GM12878 (cell line): ENCODE measurements at regions not wholly inside any gene's neighbourhood (a gene's known extent, or its start where the extent isn't known, plus 50 kb on each side); places are given as distances from the start of the nearest gene placed in this dataset.

Experiments
- ATAC-seq: fragments of 200-7000 bp; cut with Tn5 transposase; 3 replicates; pipeline ENCODE4 v1.9.1; 2020; ENCODE audit warnings: mild to moderate bottlenecking, moderate library complexity
- BruUV-seq: library from RNA; stranded (reverse); fragments of 400-500 nt; replicated peaks from 2 replicates; lab custom pipeline; 2021; lab: Mats Ljungman, UMichigan
- CTCF ChIA-PET: fragments of 300-600 bp; sonication (Branson Sonifier 250); formaldehyde crosslinking; extraction: SDS; loops from one replicate; lab custom pipeline; 2021; ENCODE audit warnings: inconsistent platforms; lab: Yijun Ruan, JAX
- POLR2A ChIA-PET: fragments of 350-600 bp; formaldehyde crosslinking; extraction: SDS; loops from one replicate; lab custom pipeline; 2021; ENCODE audit warnings: inconsistent platforms; lab: Charles Lee
- RAD21 ChIA-PET: fragments of 300-600 bp; sonication (Branson Sonifier 250); formaldehyde crosslinking; loops from one replicate; lab custom pipeline; 2023; ENCODE audit warnings: antibody characterized with exemption; ENCODE audit not compliant: unreplicated experiment; lab: Charles Lee
- SMC1A ChIA-PET: fragments of 300-600 bp; sonication (Branson Sonifier 250); formaldehyde crosslinking; loops from one replicate; lab custom pipeline; 2023; ENCODE audit not compliant: unreplicated experiment, uncharacterized antibody; lab: Charles Lee
- DNase-seq: peaks from one replicate; pipeline ENCODE4 v3.0.0-alpha.2; 2011; ENCODE audit warnings: low read depth, low spot score
- FAIRE-seq: peaks from 3 replicates; lab custom pipeline; 2011; peaks lifted over from hg19 to GRCh38; lab: Jason Lieb, UNC
- H2AFZ ChIP-seq: 2 replicates; pipeline ENCODE4 v1.6.0; 2011; ENCODE audit warnings: low read depth, low read length, control low read depth; ENCODE audit not compliant: control insufficient read depth
- H3K27ac ChIP-seq: 2 replicates; pipeline ENCODE4 v1.5.1; 2011; ENCODE audit warnings: control low read depth; ENCODE audit not compliant: control insufficient read depth, insufficient read depth
- H3K27me3 ChIP-seq, 2 experiments: replicated peaks in 1 of 2; 2 replicates each; pipeline versions ENCODE4 v1.6.0 to v1.6.1; 2011; ENCODE audit warnings: low read length in 1 of 2; ENCODE audit not compliant: control insufficient read depth in 2 of 2, insufficient read depth in 2 of 2
- H3K36me3 ChIP-seq, 2 experiments: 2 replicates each; pipeline ENCODE4 v1.5.1; 2011; ENCODE audit warnings: low read length in 1 of 2; ENCODE audit not compliant: control insufficient read depth in 2 of 2, insufficient read depth in 2 of 2
- H3K4me1 ChIP-seq: 2 replicates; pipeline ENCODE4 v1.6.1; 2011; ENCODE audit warnings: mild to moderate bottlenecking, low read length, moderate library complexity, mixed read lengths; ENCODE audit not compliant: control insufficient read depth, insufficient read depth
- H3K4me2 ChIP-seq: 2 replicates; pipeline ENCODE4 v1.6.0; 2011; ENCODE audit warnings: control low read depth; ENCODE audit not compliant: control insufficient read depth, insufficient read depth
- H3K4me3 ChIP-seq: fragments of 200-600 bp; sonication (generic); 2 replicates; pipeline ENCODE4 v1.5.1; 2016
- H3K79me2 ChIP-seq: 2 replicates; pipeline ENCODE4 v1.6.0; 2011; ENCODE audit warnings: low read length; ENCODE audit not compliant: control insufficient read depth, insufficient read depth
- H3K9ac ChIP-seq: 2 replicates; pipeline ENCODE4 v1.8.0; 2011; ENCODE audit warnings: low read length, control low read depth, mixed read lengths; ENCODE audit not compliant: control insufficient read depth, insufficient read depth
- H3K9me3 ChIP-seq: replicated peaks from 3 replicates; pipeline ENCODE4 v1.5.1; 2011; ENCODE audit warnings: mild to moderate bottlenecking, low read length; ENCODE audit not compliant: control insufficient read depth, insufficient read depth
- H4K20me1 ChIP-seq: 2 replicates; pipeline ENCODE4 v1.6.0; 2011; ENCODE audit not compliant: control insufficient read depth, insufficient read depth
- BRCA1 ChIP-seq: IDR thresholded peaks from 2 replicates; pipeline ENCODE4 v1.6.1; 2011; ENCODE audit warnings: low read depth, low read length, improper control_type of control experiment
- CTCF ChIP-seq, 3 experiments: IDR thresholded peaks in 2 of 3; conservative IDR thresholded peaks in 1 of 3; 2 replicates each; pipeline ENCODE4 v1.5.1; 2011; ENCODE audit warnings: low read depth in 3 of 3, low read length in 3 of 3, mild to moderate bottlenecking in 3 of 3, control low read depth in 2 of 3, moderate library complexity in 2 of 3, inconsistent platforms in 1 of 3, mixed read lengths in 1 of 3; ENCODE audit not compliant: control insufficient read depth in 2 of 3, insufficient read depth in 1 of 3; ENCODE audit errors: extremely low read depth in 1 of 3
- GABPA ChIP-seq: IDR thresholded peaks from 2 replicates; pipeline ENCODE4 v1.6.1; 2014; ENCODE audit warnings: antibody characterized with exemption, low read depth, mild to moderate bottlenecking, inconsistent platforms
- POLR2A ChIP-seq: IDR thresholded peaks from 2 replicates; pipeline ENCODE4 v1.6.1; 2011; ENCODE audit warnings: low read depth, mild to moderate bottlenecking, low read length
- RAD21 ChIP-seq: IDR thresholded peaks from 2 replicates; pipeline ENCODE4 v1.6.1; 2011; ENCODE audit warnings: mild to moderate bottlenecking, low read depth, low read length, moderate library complexity; ENCODE audit not compliant: insufficient read depth
- RELA ChIP-seq: fragments of 450-650 bp; IDR thresholded peaks from 2 replicates; pipeline ENCODE4 v1.8.0; 2014; ENCODE audit warnings: borderline replicate concordance; ENCODE audit not compliant: partially characterized antibody
- SMC3 ChIP-seq: IDR thresholded peaks from 2 replicates; pipeline ENCODE4 v1.6.1; 2011; ENCODE audit warnings: low read length, improper control_type of control experiment, borderline replicate concordance
- TAF1 ChIP-seq: IDR thresholded peaks from 2 replicates; pipeline ENCODE4 v1.6.1; 2011; ENCODE audit warnings: mild to moderate bottlenecking, low read depth, low read length, borderline replicate concordance
- ZBTB33 ChIP-seq: fragments of 450-650 bp; IDR thresholded peaks from 2 replicates; pipeline ENCODE4 v1.6.1; 2017; ENCODE audit warnings: mild to moderate bottlenecking
- WGBS: methylation state at CpG from one replicate; pipeline ENCODE4 v1.1.6; 2016; ENCODE audit warnings: low lambda C conversion rate; ENCODE audit not compliant: insufficient replicate concordance, insufficient coverage; ENCODE audit errors: missing lambda C conversion rate; 5-methylcytosine and 5-hydroxymethylcytosine counted together
- in situ Hi-C: fragments of 300-500 bp; cut with MboI; formaldehyde crosslinking; loops from 9 replicates; pipeline ENCODE4 v1.14.3; 2018; ENCODE audit warnings: mixed read lengths
- intact Hi-C: fragments of 100-400 bp; cut with micrococcal nuclease; formaldehyde crosslinking; loops from one replicate; pipeline ENCODE4 v1.14.2; 2022; ENCODE audit not compliant: unreplicated experiment

GRCh38 chr16:72467157-72467759 is 295.3 kb upstream of the PMFBP1 start (continued):
- TF ChIP-seq CTCF (IDR thresholded peaks at IDR 0.05 in 2 of 3, conservative IDR thresholded peaks at IDR 0.05 in 1 of 3; ENCODE audit: control insufficient read depth in 2 of 3, extremely low read depth in 1 of 3, insufficient read depth in 1 of 3, low read depth in 3 of 3, low read length in 3 of 3) (peak; percentile 49 to 67 (median 58); a peak in 5 of 6 replicates), RELA (no peak), GABPA (no peak), RAD21 (peak; percentile 79), POLR2A (no peak), SMC3 (peak; percentile 73; the same call in 1 of the 2 replicates), TAF1 (no peak)

GRCh38 chr16:72464597-72465368 is 292.8 kb upstream of the PMFBP1 start:
- BruUV-seq: no TSS peak
- DNase-seq: no peak
- Histone ChIP-seq H3K9me3 (no peaks in the 10 kb centered on the region), H3K4me3 (no peak overlapping the region), H3K4me2 (no peak overlapping the region), H3K9ac (no peak overlapping the region), H3K27me3 (no peaks in the 10 kb centered on the region), H3K79me2 (no peaks in the 10 kb centered on the region), H2AFZ (no peak overlapping the region), H3K27ac (no peak overlapping the region), H3K36me3 (no peaks in the 10 kb centered on the region), H3K4me1 (no peaks in the 10 kb centered on the region), H4K20me1 (no peaks in the 10 kb centered on the region)
- no peak for ATAC-seq
- SMC1A ChIA-PET: interaction anchor here (0.6 to 1.5 kb wide), 3 partner anchors 9 to 566 kb away, joined by 3 to 5 read pairs (median 4); no protein-coding TSS in a partner anchor
- in situ Hi-C loops (loop anchor here (5.0 kb wide), 1 partner anchor 342 kb away; no protein-coding TSS in a partner anchor), intact Hi-C loops (loop anchor here (5.0 kb wide), 2 partner anchors 62 to 397 kb away; no protein-coding TSS in a partner anchor)
- RAD21 ChIA-PET: no interaction called here
- WGBS: 38% methylated on average over 5 of the region's 5 CpGs
- POLR2A ChIA-PET: no interaction called here
- no peak for FAIRE-seq
- CTCF ChIA-PET: interaction anchor here (1.1 to 5.3 kb wide), 7 partner anchors 64 to 341 kb away, joined by 3 to 92 read pairs (median 4); no protein-coding TSS in a partner anchor
- TF ChIP-seq BRCA1 (no peak), ZBTB33 (no peak), GABPA (no peak)
